Gastroesophageal sphincter (tissue), 4 donors: ENCODE measurements at regions not wholly inside any gene's neighbourhood (a gene's known extent, or its start where the extent isn't known, plus 50 kb on each side); places are given as distances from the start of the nearest gene placed in this dataset.

Experiments used
- ATAC-seq: fragments of 150-250 bp; one replicate; pipeline ENCODE4 v1.9.1; 2016; ENCODE audit warnings: mild to moderate bottlenecking, moderate library complexity
- H3K27ac ChIP-seq, 4 donors: fragments of 200-600 bp; sonication (generic) in 3 of 4; 1 replicate in 3 of 4; 2 replicates in 1 of 4; pipeline ENCODE4 v1.5.1; 2016 to 2019
- H3K27me3 ChIP-seq: fragments of 200-600 bp; sonication (generic); one replicate; pipeline ENCODE4 v1.5.1; 2019
- H3K36me3 ChIP-seq, 2 donors: fragments of 200-600 bp; sonication (generic); one replicate each; pipeline ENCODE4 v1.5.1; 2019; ENCODE audit warnings: control low read depth in 1 of 2
- H3K4me1 ChIP-seq, 3 donors: fragments of 200-600 bp; sonication (generic); 1 replicate in 2 of 3; 2 replicates in 1 of 3; pipeline ENCODE4 v1.5.1; 2016 to 2019; ENCODE audit warnings: control low read depth in 2 of 3
- H3K4me3 ChIP-seq, 2 donors: fragments of 200-600 bp; sonication (generic); one replicate each; pipeline ENCODE4 v1.5.1; 2019; ENCODE audit warnings: mild to moderate bottlenecking in 1 of 2, moderate library complexity in 1 of 2
- H3K9me3 ChIP-seq, 3 donors: fragments of 200-600 bp; sonication (generic); one replicate each; pipeline ENCODE4 v1.5.1; 2017 to 2019; ENCODE audit warnings: control low read depth in 2 of 3
- EP300 ChIP-seq: sonication (generic); formaldehyde crosslinking; IDR thresholded peaks from one replicate; pipeline ENCODE4 v1.6.1; 2017; ENCODE audit warnings: antibody characterized with exemption, mild to moderate bottlenecking
- POLR2A ChIP-seq, 2 donors: fragments of 450-650 bp; IDR thresholded peaks; one replicate each; pipeline ENCODE4 v1.6.1; 2017; ENCODE audit warnings: antibody characterized with exemption in 2 of 2, mild to moderate bottlenecking in 2 of 2, moderate library complexity in 1 of 2
- POLR2AphosphoS5 ChIP-seq: sonication (generic); formaldehyde crosslinking; IDR thresholded peaks from one replicate; pipeline ENCODE4 v1.6.1; 2017; ENCODE audit warnings: antibody characterized with exemption
- WGBS, 2 donors: methylation state at CpG; one replicate each; pipeline ENCODE4 v1.1.5; 2018; ENCODE audit warnings: low coverage in 1 of 2; 5-methylcytosine and 5-hydroxymethylcytosine counted together
- TF ChIP-seq, protein P1 (sequence below), 4 experiments: fragments of 200-600 bp in 2 of 4; fragments of 450-650 bp in 2 of 4; sonication (generic) in 1 of 4; IDR thresholded peaks; one replicate each; pipeline ENCODE4 v1.5.1; 2017 to 2019; ENCODE audit warnings: antibody characterized with exemption in 4 of 4, mild to moderate bottlenecking in 2 of 4, moderate library complexity in 2 of 4

DNA sequence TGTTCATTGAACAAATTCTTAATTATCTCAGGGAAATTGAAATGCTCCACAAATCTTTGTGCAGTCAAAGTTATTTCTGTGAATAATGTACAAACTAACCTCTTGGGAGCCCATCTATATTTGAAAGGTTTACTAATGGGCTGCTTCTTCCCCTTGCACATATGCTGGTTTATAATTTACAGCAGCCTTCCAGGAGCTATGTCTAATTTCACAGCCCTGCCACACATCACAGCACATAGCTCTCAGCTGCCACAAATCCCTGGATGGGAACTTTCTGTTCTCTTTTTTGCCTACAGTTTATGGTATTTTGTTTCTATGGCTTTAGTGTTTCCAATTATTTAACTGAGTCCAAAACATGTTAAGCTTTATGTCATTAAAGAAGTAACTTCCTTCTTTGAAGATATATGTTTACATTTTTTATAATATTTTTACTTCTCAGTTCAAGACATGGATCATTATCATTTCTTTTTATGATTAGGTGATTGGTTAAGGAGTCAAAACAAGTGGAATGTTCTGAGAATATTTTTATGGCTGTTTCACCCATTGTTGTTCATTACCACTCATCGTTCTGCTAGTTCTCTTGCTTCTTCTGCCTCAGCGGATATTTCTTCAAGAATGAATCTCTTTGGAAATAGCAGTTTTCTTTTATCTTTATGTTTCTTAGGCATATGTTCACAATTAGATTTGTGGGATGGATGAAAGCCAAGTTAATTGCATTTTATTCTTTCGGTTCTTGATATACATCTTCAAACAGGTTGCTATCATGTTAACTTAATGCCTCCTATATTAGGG, 475.6 kb upstream of the MIS18BP1 start:
- no peaks in the 10 kb centered on the region for H3K27me3 ChIP-seq
- TF ChIP-seq POLR2AphosphoS5 (no peak), EP300 (no peak), POLR2A (IDR thresholded peaks at IDR 0.05) (no peak)
- TF ChIP-seq, protein P1, sequence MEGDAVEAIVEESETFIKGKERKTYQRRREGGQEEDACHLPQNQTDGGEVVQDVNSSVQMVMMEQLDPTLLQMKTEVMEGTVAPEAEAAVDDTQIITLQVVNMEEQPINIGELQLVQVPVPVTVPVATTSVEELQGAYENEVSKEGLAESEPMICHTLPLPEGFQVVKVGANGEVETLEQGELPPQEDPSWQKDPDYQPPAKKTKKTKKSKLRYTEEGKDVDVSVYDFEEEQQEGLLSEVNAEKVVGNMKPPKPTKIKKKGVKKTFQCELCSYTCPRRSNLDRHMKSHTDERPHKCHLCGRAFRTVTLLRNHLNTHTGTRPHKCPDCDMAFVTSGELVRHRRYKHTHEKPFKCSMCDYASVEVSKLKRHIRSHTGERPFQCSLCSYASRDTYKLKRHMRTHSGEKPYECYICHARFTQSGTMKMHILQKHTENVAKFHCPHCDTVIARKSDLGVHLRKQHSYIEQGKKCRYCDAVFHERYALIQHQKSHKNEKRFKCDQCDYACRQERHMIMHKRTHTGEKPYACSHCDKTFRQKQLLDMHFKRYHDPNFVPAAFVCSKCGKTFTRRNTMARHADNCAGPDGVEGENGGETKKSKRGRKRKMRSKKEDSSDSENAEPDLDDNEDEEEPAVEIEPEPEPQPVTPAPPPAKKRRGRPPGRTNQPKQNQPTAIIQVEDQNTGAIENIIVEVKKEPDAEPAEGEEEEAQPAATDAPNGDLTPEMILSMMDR (IDR thresholded peaks at IDR 0.05), result no peak
- H3K4me3 ChIP-seq, result no peak overlapping the region
- no peaks in the 10 kb centered on the region for H3K36me3 ChIP-seq
- 54 to 93% methylated on average over 3 of the region's 3 CpGs for WGBS, 2 donors
- H3K4me1 ChIP-seq, result no peaks in the 10 kb centered on the region
- H3K27ac ChIP-seq, result no peak overlapping the region
- no peak for ATAC-seq
- no peaks in the 10 kb centered on the region for H3K9me3 ChIP-seq

DNA sequence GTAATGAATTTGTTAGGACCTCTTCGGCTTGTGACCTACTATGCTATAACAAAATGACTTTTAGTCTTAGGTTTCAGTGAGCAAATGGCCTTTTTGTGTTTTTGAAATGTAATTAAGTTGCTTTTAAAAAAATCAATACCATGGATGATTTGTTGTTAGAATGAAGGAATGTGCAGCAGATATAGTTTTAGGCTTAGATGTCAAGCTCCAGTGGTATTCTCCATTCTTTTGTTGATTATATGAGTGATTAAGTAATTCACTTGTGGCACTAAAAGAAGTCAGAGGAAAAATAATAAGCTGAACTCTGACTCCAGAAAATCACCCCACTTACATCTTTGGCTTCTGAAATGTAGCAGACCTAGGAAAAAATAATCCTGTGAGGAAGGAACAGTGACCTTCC, 474.1 kb upstream of the MIS18BP1 start:
- H3K27ac ChIP-seq, result no peak overlapping the region
- WGBS, 2 donors, result 73 to 100% methylated on average over 1 of the region's 1 CpG

DNA sequence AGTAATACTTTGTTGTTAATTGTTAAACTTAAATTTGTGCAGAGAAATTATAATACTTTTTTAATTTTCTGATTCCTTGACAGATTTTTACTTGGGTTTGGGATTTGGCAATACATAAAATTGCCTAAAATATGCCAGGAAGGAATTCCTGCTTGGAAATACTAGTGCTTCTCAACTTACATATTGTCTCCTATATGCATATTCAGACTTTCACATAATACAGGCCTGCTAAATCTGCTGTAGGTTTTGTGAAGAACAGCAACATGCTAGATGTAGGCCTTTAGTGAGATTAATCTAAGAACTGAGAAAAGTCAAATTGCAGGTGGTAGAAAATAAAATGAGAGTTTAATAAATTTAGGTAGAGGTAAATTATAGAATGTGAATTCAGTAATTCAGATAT, 468.5 kb upstream of the MIS18BP1 start:
- no peaks in the 10 kb centered on the region for H3K27me3 ChIP-seq
- H3K36me3 ChIP-seq, result no peaks in the 10 kb centered on the region
- H3K27ac ChIP-seq, result no peak overlapping the region
- no peaks in the 10 kb centered on the region for H3K9me3 ChIP-seq
- H3K4me3 ChIP-seq, result no peak overlapping the region
- no peaks in the 10 kb centered on the region for H3K4me1 ChIP-seq
- TF ChIP-seq POLR2A (IDR thresholded peaks at IDR 0.05), result no peak
- TF ChIP-seq, protein P1 (IDR thresholded peaks at IDR 0.05), result no peak
- TF ChIP-seq POLR2AphosphoS5, result no peak
- no peak for ATAC-seq

More for the DNA sequence above, 474.1 kb upstream of the MIS18BP1 start:
- Histone ChIP-seq H3K4me1 (no peaks in the 10 kb centered on the region), H3K36me3 (no peaks in the 10 kb centered on the region), H3K4me3 (no peak overlapping the region), H3K27me3 (no peaks in the 10 kb centered on the region), H3K9me3 (no peaks in the 10 kb centered on the region)
- ATAC-seq, result no peak
- TF ChIP-seq POLR2AphosphoS5 (no peak), EP300 (no peak), POLR2A (IDR thresholded peaks at IDR 0.05) (no peak)
- TF ChIP-seq, protein P1 (IDR thresholded peaks at IDR 0.05), result no peak

DNA sequence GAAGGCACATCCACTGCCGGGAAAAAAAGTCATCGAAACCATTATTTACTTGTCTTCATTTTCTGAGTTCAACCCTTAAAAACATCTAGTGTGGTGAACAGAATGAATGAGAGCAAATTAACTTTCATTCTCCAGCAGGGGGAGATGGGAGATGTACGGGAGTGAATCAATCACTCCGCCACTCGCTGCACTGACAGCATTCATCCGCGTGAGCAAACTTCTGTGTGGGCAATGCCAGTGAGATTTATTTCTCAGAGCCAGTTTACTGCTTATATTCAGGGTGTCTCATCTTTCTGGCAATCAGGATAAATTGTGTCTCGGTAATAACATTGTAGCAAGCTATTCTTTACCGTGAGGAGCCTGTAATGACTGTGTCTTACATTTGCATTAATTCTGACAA, 463.6 kb upstream of the MIS18BP1 start:
- Histone ChIP-seq H3K9me3 (no peaks in the 10 kb centered on the region), H3K36me3 (no peaks in the 10 kb centered on the region), H3K4me1 (no peaks in the 10 kb centered on the region), H3K27me3 (no peaks in the 10 kb centered on the region), H3K4me3 (no peak overlapping the region), H3K27ac (no peak overlapping the region)
- no peak for TF ChIP-seq EP300
- TF ChIP-seq, protein P1 (IDR thresholded peaks at IDR 0.05), result no peak
- TF ChIP-seq POLR2AphosphoS5, result no peak
- no peak for TF ChIP-seq POLR2A (IDR thresholded peaks at IDR 0.05)
- no peak for ATAC-seq
- 63 to 74% methylated on average over 9 of the region's 9 CpGs for WGBS, 2 donors

DNA sequence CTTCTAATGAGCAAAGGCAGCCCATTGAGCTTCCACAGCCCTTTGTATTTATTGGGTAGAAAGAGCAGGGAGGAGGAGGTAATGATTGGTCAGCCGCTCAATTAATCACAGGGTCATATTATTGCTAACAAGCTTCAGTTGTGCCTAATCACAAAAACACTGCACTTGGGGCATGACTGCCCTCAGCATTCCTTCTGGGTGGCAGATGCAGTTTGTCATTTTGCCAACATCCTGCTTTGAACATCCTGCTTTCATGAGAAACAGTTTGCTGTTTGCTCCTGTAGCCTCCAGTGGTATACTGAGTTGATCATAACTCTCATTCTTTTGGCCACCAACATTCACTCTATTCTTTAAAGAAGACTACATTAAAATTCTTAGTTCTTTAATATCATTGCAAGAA, 462.9 kb upstream of the MIS18BP1 start:
- WGBS, 2 donors, result 90 to 100% methylated on average over 1 of the region's 1 CpG
- H3K36me3 ChIP-seq, result no peaks in the 10 kb centered on the region
- H3K9me3 ChIP-seq, result no peaks in the 10 kb centered on the region
- H3K4me1 ChIP-seq, result no peaks in the 10 kb centered on the region
- TF ChIP-seq POLR2AphosphoS5, result no peak
- H3K27me3 ChIP-seq, result no peaks in the 10 kb centered on the region
- H3K4me3 ChIP-seq, result no peak overlapping the region
- no peak for ATAC-seq
- no peak overlapping the region for H3K27ac ChIP-seq
